SK-N-SH (cell line): ENCODE measurements at regions not wholly inside any gene's neighbourhood (a gene's known extent, or its start where the extent isn't known, plus 50 kb on each side); places are given as distances from the start of the nearest gene placed in this dataset.

Source experiments
- CTCF ChIA-PET: fragments of 300-600, 350-600 bp; formaldehyde crosslinking; extraction: SDS; loops from one replicate; lab custom pipeline; 2021; lab: Yijun Ruan, JAX
- POLR2A ChIA-PET: fragments of 350-600 bp; sonication (Branson Sonifier 250); formaldehyde crosslinking; extraction: SDS; loops from one replicate; lab custom pipeline; 2020; ENCODE audit warnings: antibody characterized with exemption, inconsistent platforms; lab: Yijun Ruan, JAX
- DNase-seq: peaks from one replicate; pipeline ENCODE4 v3.0.0; 2012
- H2AFZ ChIP-seq: fragments of 200-600 bp; sonication (generic); 2 replicates; pipeline ENCODE4 v1.8.1; 2016; ENCODE audit warnings: antibody characterized with exemption, mild to moderate bottlenecking, low read depth
- H3F3A ChIP-seq: fragments of 200-600 bp; sonication (generic); replicated peaks from 2 replicates; pipeline ENCODE3; 2016; ENCODE audit warnings: antibody characterized with exemption, mild to moderate bottlenecking; ENCODE audit not compliant: insufficient read depth
- H3K27ac ChIP-seq, 2 experiments: fragments of 200-500 bp in 1 of 2; fragments of 200-600 bp in 1 of 2; sonication (Bioruptor generic) in 1 of 2; sonication (generic), shearing (Covaris generic) in 1 of 2; 2 replicates each; pipeline versions ENCODE4 v1.5.1 to v1.6.1; 2014 to 2016; ENCODE audit warnings: low read depth in 2 of 2, inconsistent platforms in 1 of 2, low read length in 1 of 2, mild to moderate bottlenecking in 1 of 2, mixed read lengths in 1 of 2
- H3K27me3 ChIP-seq: fragments of 200-600 bp; sonication (generic), shearing (Covaris generic); 2 replicates; pipeline ENCODE4 v1.6.1; 2016; ENCODE audit warnings: mixed run types; ENCODE audit not compliant: insufficient read depth
- H3K36me3 ChIP-seq, 2 experiments: fragments of 200-500 bp in 1 of 2; fragments of 200-600 bp in 1 of 2; sonication (Bioruptor generic) in 1 of 2; sonication (generic) in 1 of 2; replicated peaks in 1 of 2; 2 replicates each; pipeline versions ENCODE3 to v1.5.1; 2014 to 2016; ENCODE audit warnings: low read length in 1 of 2, mild to moderate bottlenecking in 1 of 2; ENCODE audit not compliant: insufficient read depth in 2 of 2, control insufficient read depth in 1 of 2
- H3K4me1 ChIP-seq, 2 experiments: fragments of 200-500 bp in 1 of 2; fragments of 200-600 bp in 1 of 2; sonication (Bioruptor generic) in 1 of 2; sonication (generic), shearing (Covaris generic) in 1 of 2; 2 replicates each; pipeline versions ENCODE4 v1.5.1 to v1.6.1; 2014 to 2016; ENCODE audit warnings: low read depth in 1 of 2, low read length in 1 of 2, mixed run types in 1 of 2; ENCODE audit not compliant: insufficient read depth in 2 of 2, control insufficient read depth in 1 of 2
- H3K4me2 ChIP-seq: fragments of 200-600 bp; sonication (generic), shearing (Covaris generic); 2 replicates; pipeline ENCODE4 v1.6.1; 2017; ENCODE audit warnings: mixed run types
- H3K4me3 ChIP-seq, 2 experiments: fragments of 200-500 bp in 1 of 2; fragments of 200-600 bp in 1 of 2; sonication (Bioruptor generic) in 1 of 2; sonication (generic), shearing (Covaris generic) in 1 of 2; 2 replicates each; pipeline versions ENCODE4 v1.5.1 to v1.8.1; 2014 to 2016; ENCODE audit warnings: low read depth in 2 of 2, inconsistent platforms in 1 of 2, low read length in 1 of 2, mild to moderate bottlenecking in 1 of 2, mixed read lengths in 1 of 2, moderate library complexity in 1 of 2
- H3K79me2 ChIP-seq: fragments of 200-600 bp; sonication (generic); 2 replicates; pipeline ENCODE4 v1.8.1; 2017; ENCODE audit warnings: mild to moderate bottlenecking; ENCODE audit not compliant: insufficient read depth
- H3K9ac ChIP-seq: fragments of 200-600 bp; sonication (generic); 2 replicates; pipeline ENCODE4 v1.6.1; 2017; ENCODE audit warnings: mixed run types
- H3K9me2 ChIP-seq: fragments of 200-600 bp; sonication (generic); 2 replicates; pipeline ENCODE4 v1.6.1; 2017; ENCODE audit warnings: mixed run types
- H3K9me3 ChIP-seq: fragments of 200-600 bp; sonication (generic); 2 replicates; pipeline ENCODE4 v1.6.1; 2017; ENCODE audit warnings: mixed run types, mild to moderate bottlenecking, moderate library complexity
- H4K20me1 ChIP-seq: fragments of 200-600 bp; sonication (generic); 2 replicates; pipeline ENCODE4 v1.6.1; 2017; ENCODE audit warnings: mild to moderate bottlenecking, mixed run types; ENCODE audit not compliant: insufficient read depth
- CHD2 ChIP-seq: fragments of 150-350 bp; IDR thresholded peaks from 2 replicates; pipeline ENCODE4 v1.6.1; 2018; ENCODE audit warnings: low read length; ENCODE audit not compliant: partially characterized antibody
- ELF1 ChIP-seq: IDR thresholded peaks from 2 replicates; pipeline ENCODE4 v1.4.0; 2012
- EZH2phosphoT487 ChIP-seq: fragments of 200-600 bp; sonication (generic); IDR thresholded peaks from 2 replicates; pipeline ENCODE4 v1.6.1; 2017; ENCODE audit warnings: low read depth, mixed run types, mild to moderate bottlenecking, antibody characterized with exemption, moderate library complexity, borderline replicate concordance
- GABPA ChIP-seq: IDR thresholded peaks from 2 replicates; pipeline ENCODE4 v1.4.0; 2012; ENCODE audit warnings: low read depth, mild to moderate bottlenecking
- GATA2 ChIP-seq: sonication (generic); formaldehyde crosslinking; IDR thresholded peaks from 2 replicates; pipeline ENCODE4 v1.5.0; 2020; ENCODE audit warnings: mild to moderate bottlenecking, missing genetic modification reagents
- JUND ChIP-seq: IDR thresholded peaks from 2 replicates; pipeline ENCODE4 v1.4.0; 2012
- MXI1 ChIP-seq: IDR thresholded peaks from 2 replicates; pipeline ENCODE4 v1.6.1; 2012; ENCODE audit warnings: mild to moderate bottlenecking, low read depth, low read length, improper control_type of control experiment
- NFIC ChIP-seq: IDR thresholded peaks from 2 replicates; pipeline ENCODE4 v1.4.0; 2012; ENCODE audit warnings: borderline replicate concordance
- RAD21 ChIP-seq: IDR thresholded peaks from 2 replicates; pipeline ENCODE4 v1.6.1; 2012; ENCODE audit warnings: mild to moderate bottlenecking, low read length
- RCOR1 ChIP-seq: fragments of 150-350 bp; IDR thresholded peaks from 2 replicates; pipeline ENCODE4 v1.6.1; 2017; ENCODE audit warnings: antibody characterized with exemption, low read length
- RFX5 ChIP-seq: IDR thresholded peaks from 2 replicates; pipeline ENCODE4 v1.6.1; 2012; ENCODE audit warnings: mild to moderate bottlenecking, improper control_type of control experiment, low read length
- TAF1 ChIP-seq: IDR thresholded peaks from 2 replicates; pipeline ENCODE4 v1.6.1; 2012; ENCODE audit warnings: low read depth, mild to moderate bottlenecking, low read length, moderate library complexity, borderline replicate concordance
- TEAD4 ChIP-seq: IDR thresholded peaks from 2 replicates; pipeline ENCODE4 v1.4.0; 2012; ENCODE audit warnings: mild to moderate bottlenecking, borderline replicate concordance; ENCODE audit not compliant: insufficient read depth
- YY1 ChIP-seq: IDR thresholded peaks from 2 replicates; pipeline ENCODE4 v1.4.0; 2012; ENCODE audit warnings: low read depth, mild to moderate bottlenecking
- TF ChIP-seq, protein P1 (sequence below): IDR thresholded peaks from 2 replicates; pipeline ENCODE4 v1.6.1; 2012; ENCODE audit warnings: mild to moderate bottlenecking, low read depth, low read length, moderate library complexity
- TF ChIP-seq, protein P2 (sequence below): IDR thresholded peaks from 2 replicates; pipeline ENCODE4 v1.4.0; 2012; ENCODE audit warnings: low read depth, borderline replicate concordance
- TF ChIP-seq, protein P3 (sequence below): fragments of 150-350 bp; IDR thresholded peaks from 2 replicates; pipeline ENCODE4 v1.6.1; 2017; ENCODE audit warnings: antibody characterized with exemption, low read length, low read depth, borderline replicate concordance
- TF ChIP-seq, protein P4 (sequence below): IDR thresholded peaks from 2 replicates; pipeline ENCODE4 v1.4.0; 2012; ENCODE audit warnings: low read depth, borderline replicate concordance

DNA sequence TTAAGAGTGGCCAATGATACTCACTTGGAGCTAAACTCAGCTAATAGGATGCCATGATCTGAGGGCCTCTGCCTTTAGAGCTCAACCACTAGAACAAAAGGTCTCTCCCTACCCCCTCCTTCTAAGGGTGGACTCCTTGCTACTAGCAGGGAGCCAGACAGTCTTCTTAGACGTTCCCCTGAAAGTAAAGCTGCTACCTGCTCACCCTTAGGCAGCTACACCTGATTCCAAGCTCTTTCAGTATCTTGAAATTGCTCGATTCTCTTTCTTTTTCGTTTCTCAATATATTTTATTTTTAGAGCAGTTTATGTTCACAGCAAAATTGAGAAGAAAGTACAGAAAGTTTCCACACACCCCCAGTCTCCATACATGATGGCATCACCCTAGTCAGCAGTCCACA is 112.6 kb upstream of the KCNJ15 start (continued):
- TF ChIP-seq, protein P1, sequence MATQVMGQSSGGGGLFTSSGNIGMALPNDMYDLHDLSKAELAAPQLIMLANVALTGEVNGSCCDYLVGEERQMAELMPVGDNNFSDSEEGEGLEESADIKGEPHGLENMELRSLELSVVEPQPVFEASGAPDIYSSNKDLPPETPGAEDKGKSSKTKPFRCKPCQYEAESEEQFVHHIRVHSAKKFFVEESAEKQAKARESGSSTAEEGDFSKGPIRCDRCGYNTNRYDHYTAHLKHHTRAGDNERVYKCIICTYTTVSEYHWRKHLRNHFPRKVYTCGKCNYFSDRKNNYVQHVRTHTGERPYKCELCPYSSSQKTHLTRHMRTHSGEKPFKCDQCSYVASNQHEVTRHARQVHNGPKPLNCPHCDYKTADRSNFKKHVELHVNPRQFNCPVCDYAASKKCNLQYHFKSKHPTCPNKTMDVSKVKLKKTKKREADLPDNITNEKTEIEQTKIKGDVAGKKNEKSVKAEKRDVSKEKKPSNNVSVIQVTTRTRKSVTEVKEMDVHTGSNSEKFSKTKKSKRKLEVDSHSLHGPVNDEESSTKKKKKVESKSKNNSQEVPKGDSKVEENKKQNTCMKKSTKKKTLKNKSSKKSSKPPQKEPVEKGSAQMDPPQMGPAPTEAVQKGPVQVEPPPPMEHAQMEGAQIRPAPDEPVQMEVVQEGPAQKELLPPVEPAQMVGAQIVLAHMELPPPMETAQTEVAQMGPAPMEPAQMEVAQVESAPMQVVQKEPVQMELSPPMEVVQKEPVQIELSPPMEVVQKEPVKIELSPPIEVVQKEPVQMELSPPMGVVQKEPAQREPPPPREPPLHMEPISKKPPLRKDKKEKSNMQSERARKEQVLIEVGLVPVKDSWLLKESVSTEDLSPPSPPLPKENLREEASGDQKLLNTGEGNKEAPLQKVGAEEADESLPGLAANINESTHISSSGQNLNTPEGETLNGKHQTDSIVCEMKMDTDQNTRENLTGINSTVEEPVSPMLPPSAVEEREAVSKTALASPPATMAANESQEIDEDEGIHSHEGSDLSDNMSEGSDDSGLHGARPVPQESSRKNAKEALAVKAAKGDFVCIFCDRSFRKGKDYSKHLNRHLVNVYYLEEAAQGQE: no peak
- TF ChIP-seq NFIC (no peak), RCOR1 (no peak), CHD2 (no peak), TEAD4 (no peak), TAF1 (no peak), MXI1 (no peak), GATA2 (CRISPR knock-in tag) (no peak), JUND (no peak)
- TF ChIP-seq, protein P2, sequence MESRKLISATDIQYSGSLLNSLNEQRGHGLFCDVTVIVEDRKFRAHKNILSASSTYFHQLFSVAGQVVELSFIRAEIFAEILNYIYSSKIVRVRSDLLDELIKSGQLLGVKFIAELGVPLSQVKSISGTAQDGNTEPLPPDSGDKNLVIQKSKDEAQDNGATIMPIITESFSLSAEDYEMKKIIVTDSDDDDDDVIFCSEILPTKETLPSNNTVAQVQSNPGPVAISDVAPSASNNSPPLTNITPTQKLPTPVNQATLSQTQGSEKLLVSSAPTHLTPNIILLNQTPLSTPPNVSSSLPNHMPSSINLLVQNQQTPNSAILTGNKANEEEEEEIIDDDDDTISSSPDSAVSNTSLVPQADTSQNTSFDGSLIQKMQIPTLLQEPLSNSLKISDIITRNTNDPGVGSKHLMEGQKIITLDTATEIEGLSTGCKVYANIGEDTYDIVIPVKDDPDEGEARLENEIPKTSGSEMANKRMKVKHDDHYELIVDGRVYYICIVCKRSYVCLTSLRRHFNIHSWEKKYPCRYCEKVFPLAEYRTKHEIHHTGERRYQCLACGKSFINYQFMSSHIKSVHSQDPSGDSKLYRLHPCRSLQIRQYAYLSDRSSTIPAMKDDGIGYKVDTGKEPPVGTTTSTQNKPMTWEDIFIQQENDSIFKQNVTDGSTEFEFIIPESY: no peak
- TF ChIP-seq, protein P3, sequence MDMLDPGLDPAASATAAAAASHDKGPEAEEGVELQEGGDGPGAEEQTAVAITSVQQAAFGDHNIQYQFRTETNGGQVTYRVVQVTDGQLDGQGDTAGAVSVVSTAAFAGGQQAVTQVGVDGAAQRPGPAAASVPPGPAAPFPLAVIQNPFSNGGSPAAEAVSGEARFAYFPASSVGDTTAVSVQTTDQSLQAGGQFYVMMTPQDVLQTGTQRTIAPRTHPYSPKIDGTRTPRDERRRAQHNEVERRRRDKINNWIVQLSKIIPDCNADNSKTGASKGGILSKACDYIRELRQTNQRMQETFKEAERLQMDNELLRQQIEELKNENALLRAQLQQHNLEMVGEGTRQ: no peak

DNA sequence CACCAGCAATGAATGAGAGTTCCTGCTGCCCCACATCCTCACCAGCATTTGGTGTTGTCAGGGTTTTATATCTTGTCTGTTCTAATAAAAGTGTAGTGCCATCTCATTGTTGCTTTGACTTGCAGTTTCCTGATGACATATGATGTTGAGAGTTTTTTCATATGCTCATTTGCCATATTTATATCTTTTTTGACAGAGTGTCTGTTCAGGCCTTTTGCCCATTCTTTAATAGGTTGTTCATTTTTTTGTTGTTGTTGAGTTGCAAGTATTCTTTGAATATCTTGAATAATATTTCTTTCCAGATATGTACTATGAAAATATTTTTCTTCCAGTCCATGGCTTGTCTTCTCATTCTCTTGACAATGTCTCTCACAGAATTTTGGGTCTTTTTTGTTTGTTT is 111.7 kb upstream of the KCNJ15 start:
- no peak for DNase-seq
- H3F3A ChIP-seq: no peaks in the 10 kb centered on the region
- H3K9ac ChIP-seq: no peak overlapping the region
- no peaks in the 10 kb centered on the region; the same call in 1 of the 2 replicates for H3K27me3 ChIP-seq
- H3K4me2 ChIP-seq: no peak overlapping the region
- no peaks in the 10 kb centered on the region for H4K20me1 ChIP-seq
- no peak overlapping the region for H3K4me3 ChIP-seq
- POLR2A ChIA-PET: no interaction called here
- H3K27ac ChIP-seq: no peak overlapping the region
- H3K36me3 ChIP-seq: no peaks in the 10 kb centered on the region
- H3K4me1 ChIP-seq: no peaks in the 10 kb centered on the region
- H3K79me2 ChIP-seq: no peaks in the 10 kb centered on the region
- TF ChIP-seq EZH2phosphoT487 (no peak), RFX5 (no peak), ELF1 (no peak), RAD21 (no peak), GABPA (no peak), YY1 (no peak), CHD2 (no peak)
- TF ChIP-seq, protein P4, sequence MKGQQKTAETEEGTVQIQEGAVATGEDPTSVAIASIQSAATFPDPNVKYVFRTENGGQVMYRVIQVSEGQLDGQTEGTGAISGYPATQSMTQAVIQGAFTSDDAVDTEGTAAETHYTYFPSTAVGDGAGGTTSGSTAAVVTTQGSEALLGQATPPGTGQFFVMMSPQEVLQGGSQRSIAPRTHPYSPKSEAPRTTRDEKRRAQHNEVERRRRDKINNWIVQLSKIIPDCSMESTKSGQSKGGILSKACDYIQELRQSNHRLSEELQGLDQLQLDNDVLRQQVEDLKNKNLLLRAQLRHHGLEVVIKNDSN: no peak
- TF ChIP-seq, all 33 proteins: peak for 0
- Histone ChIP-seq H3K9me2 (no peaks in the 10 kb centered on the region), H2AFZ (no peak overlapping the region), H3K9me3 (no peaks in the 10 kb centered on the region)
- CTCF ChIA-PET: no interaction called here
